ENCODE measurements at regions not wholly inside any gene's neighbourhood (a gene's known extent, or its start where the extent isn't known, plus 50 kb on each side); places are given as distances from the start of the nearest gene placed in this dataset.

GRCh38 chr1:93746021-93746812 lies 64.6 kb upstream of the BCAR3 start:
- no peak for DNase-seq (ENCODE audit: extremely low read depth in 1 of 2, low read depth in 1 of 2)

GRCh38 chr1:93744299-93744988 lies 62.8 kb upstream of the BCAR3 start:
- no peak for DNase-seq (ENCODE audit: extremely low read depth in 1 of 2, low read depth in 1 of 2)

- DNase-seq (ENCODE audit: extremely low read depth in 1 of 2, low read depth in 1 of 2), result no peak
These were observed 61.8 kb upstream of the BCAR3 start for GRCh38 chr1:93743465-93743864.

GRCh38 chr1:93740601-93741031 lies 59.0 kb upstream of the BCAR3 start:
- no peak for DNase-seq (ENCODE audit: extremely low read depth in 1 of 2, low read depth in 1 of 2)

GRCh38 chr1:93740157-93740556 lies 58.5 kb upstream of the BCAR3 start:
- DNase-seq (ENCODE audit: extremely low read depth in 1 of 2, low read depth in 1 of 2), result no peak

- DNase-seq (ENCODE audit: extremely low read depth in 1 of 2, low read depth in 1 of 2), result no peak
These were observed 57.8 kb upstream of the BCAR3 start for GRCh38 chr1:93739472-93739871.

GRCh38 chr1:93738926-93739325 lies 57.3 kb upstream of the BCAR3 start:
- DNase-seq (ENCODE audit: extremely low read depth in 1 of 2, low read depth in 1 of 2), result no peak

GRCh38 chr1:93738075-93738622 lies 56.5 kb upstream of the BCAR3 start:
- DNase-seq (ENCODE audit: extremely low read depth in 1 of 2, low read depth in 1 of 2), result no peak

- no peak for DNase-seq (ENCODE audit: extremely low read depth in 1 of 2, low read depth in 1 of 2)
These were observed 54.1 kb upstream of the BCAR3 start for GRCh38 chr1:93735722-93736121.

- DNase-seq (ENCODE audit: extremely low read depth in 1 of 2, low read depth in 1 of 2), result no peak
These were observed 53.4 kb upstream of the BCAR3 start for GRCh38 chr1:93734999-93735398.

GRCh38 chr1:93733340-93733739 lies 51.7 kb upstream of the BCAR3 start:
- DNase-seq (ENCODE audit: extremely low read depth in 1 of 2, low read depth in 1 of 2), result no peak

- DNase-seq (ENCODE audit: extremely low read depth in 1 of 2, low read depth in 1 of 2), result no peak
These were observed 50.9 kb upstream of the BCAR3 start for GRCh38 chr1:93732514-93732913.
